Keratinocyte (primary cell): ENCODE measurements at regions not wholly inside any gene's neighbourhood (a gene's known extent, or its start where the extent isn't known, plus 50 kb on each side); places are given as distances from the start of the nearest gene placed in this dataset.

Source experiments
- DNase-seq: peaks from one replicate; pipeline ENCODE4 v3.0.0-alpha.2; 2011; ENCODE audit warnings: low read depth, missing footprints, low spot score
- FAIRE-seq: peaks from 2 replicates; lab custom pipeline; 2011; peaks lifted over from hg19 to GRCh38; lab: Jason Lieb, UNC
- H2AFZ ChIP-seq: 2 replicates; pipeline ENCODE4 v1.6.0; 2012; ENCODE audit warnings: low read length, control low read depth, inconsistent platforms; ENCODE audit not compliant: control insufficient read depth
- H3K27ac ChIP-seq: 2 replicates; pipeline ENCODE4 v1.5.1; 2011; ENCODE audit warnings: low read length; ENCODE audit not compliant: control insufficient read depth, insufficient read depth
- H3K27me3 ChIP-seq: 3 replicates; pipeline ENCODE4 v1.6.0; 2011; ENCODE audit warnings: low read length; ENCODE audit not compliant: control insufficient read depth, insufficient read depth; ENCODE audit errors: extremely low read depth
- H3K36me3 ChIP-seq, 2 experiments: 2 replicates in 1 of 2; 3 replicates in 1 of 2; pipeline ENCODE4 v1.5.1; 2011; ENCODE audit warnings: low read length in 2 of 2, mild to moderate bottlenecking in 1 of 2; ENCODE audit not compliant: control insufficient read depth in 2 of 2, insufficient read depth in 2 of 2; ENCODE audit errors: extremely low read depth in 1 of 2
- H3K4me1 ChIP-seq: 3 replicates; pipeline ENCODE4 v1.5.1; 2011; ENCODE audit warnings: low read length; ENCODE audit not compliant: control insufficient read depth, insufficient read depth; ENCODE audit errors: extremely low read depth
- H3K4me2 ChIP-seq: 3 replicates; pipeline ENCODE4 v1.6.0; 2011; ENCODE audit warnings: low read depth, low read length; ENCODE audit not compliant: control insufficient read depth, insufficient read depth; ENCODE audit errors: extremely low read depth
- H3K4me3 ChIP-seq, 3 experiments: fragments of 200-600 bp in 1 of 3; sonication (generic) in 1 of 3; 2 replicates in 2 of 3; 3 replicates in 1 of 3; pipeline ENCODE4 v1.5.1; 2011 to 2016; ENCODE audit warnings: low read length in 3 of 3, mild to moderate bottlenecking in 3 of 3, control low read depth in 2 of 3, inconsistent platforms in 1 of 3, low read depth in 1 of 3, mixed read lengths in 1 of 3, mixed run types in 1 of 3, moderate library complexity in 1 of 3; ENCODE audit not compliant: control insufficient read depth in 2 of 3, insufficient read depth in 2 of 3; ENCODE audit errors: extremely low read depth in 1 of 3
- H3K79me2 ChIP-seq: 2 replicates; pipeline ENCODE4 v1.6.0; 2012; ENCODE audit warnings: low read length; ENCODE audit not compliant: control insufficient read depth, insufficient read depth
- H3K9ac ChIP-seq: 3 replicates; pipeline ENCODE4 v1.6.0; 2011; ENCODE audit warnings: low read length; ENCODE audit not compliant: control insufficient read depth, insufficient read depth; ENCODE audit errors: extremely low read depth
- H3K9me1 ChIP-seq: 3 replicates; pipeline ENCODE4 v1.6.0; 2011; ENCODE audit warnings: low read length; ENCODE audit not compliant: control insufficient read depth, insufficient read depth; ENCODE audit errors: extremely low read depth
- H3K9me3 ChIP-seq: 2 replicates; pipeline ENCODE4 v1.5.1; 2012; ENCODE audit warnings: low read depth, low read length; ENCODE audit not compliant: control insufficient read depth
- H4K20me1 ChIP-seq: 3 replicates; pipeline ENCODE4 v1.6.0; 2011; ENCODE audit warnings: low read length; ENCODE audit not compliant: control insufficient read depth, insufficient read depth; ENCODE audit errors: extremely low read depth
- EZH2 ChIP-seq: IDR thresholded peaks from one replicate; pipeline ENCODE4 v1.6.1; 2012; ENCODE audit warnings: inconsistent platforms, mild to moderate bottlenecking, low read length, moderate library complexity
- dilution Hi-C: fragments of 300-500 bp; cut with MboI; formaldehyde crosslinking; loops from one replicate; pipeline ENCODE4 v1.7.0; 2020; ENCODE audit warnings: low sequenced_read_pairs; ENCODE audit not compliant: extremely low pct_ligation_motif_present
- TF ChIP-seq, protein P1 (sequence below), 3 experiments: IDR thresholded peaks in 1 of 3; conservative IDR thresholded peaks in 1 of 3; optimal IDR thresholded peaks in 1 of 3; 2 replicates in 2 of 3; 3 replicates in 1 of 3; pipeline versions ENCODE3 to v1.5.1; 2011; ENCODE audit warnings: low read length in 3 of 3, mild to moderate bottlenecking in 3 of 3, moderate library complexity in 2 of 3, control low read depth in 1 of 3, inconsistent platforms in 1 of 3; ENCODE audit not compliant: insufficient read depth in 2 of 3; ENCODE audit errors: extremely low read depth in 1 of 3

DNA sequence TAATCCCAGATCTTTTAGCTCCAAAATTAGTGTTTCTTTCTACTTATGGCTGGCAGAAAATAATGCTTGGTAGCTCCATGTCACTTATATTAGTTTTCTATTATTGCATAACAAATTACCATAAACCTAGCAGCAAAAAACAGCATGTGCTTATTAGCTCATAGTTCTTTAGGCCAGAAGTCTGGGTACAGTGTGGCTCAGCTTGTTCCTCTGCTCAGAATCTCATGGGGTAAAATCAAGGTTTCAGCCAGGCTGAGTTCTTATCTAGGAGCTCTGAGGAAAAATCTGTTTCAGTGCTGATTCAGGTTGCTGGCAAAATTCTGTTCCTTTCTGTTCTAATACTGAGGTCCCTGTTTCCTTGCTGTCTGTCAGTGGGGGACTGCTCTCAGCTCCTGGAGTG, 101.1 kb downstream of the CT47B1 start:
- H3K4me1 ChIP-seq = peaks cover 2% of the 10 kb centered on the region
- H3K4me2 ChIP-seq = no peak overlapping the region
- no peaks in the 10 kb centered on the region for H3K9me1 ChIP-seq
- H3K4me3 ChIP-seq = no peak overlapping the region
- no peaks in the 10 kb centered on the region for H3K9me3 ChIP-seq
- no peak overlapping the region for H3K27ac ChIP-seq
- FAIRE-seq (no peak), DNase-seq (no peak)
- dilution Hi-C loops = no loop called here
- H3K9ac ChIP-seq = no peak overlapping the region
- H3K36me3 ChIP-seq = no peaks in the 10 kb centered on the region
- H3K79me2 ChIP-seq = no peaks in the 10 kb centered on the region
- H4K20me1 ChIP-seq = no peaks in the 10 kb centered on the region
- no peaks in the 10 kb centered on the region for H3K27me3 ChIP-seq
- no peak overlapping the region for H2AFZ ChIP-seq
- no peak for TF ChIP-seq EZH2
- TF ChIP-seq, protein P1, sequence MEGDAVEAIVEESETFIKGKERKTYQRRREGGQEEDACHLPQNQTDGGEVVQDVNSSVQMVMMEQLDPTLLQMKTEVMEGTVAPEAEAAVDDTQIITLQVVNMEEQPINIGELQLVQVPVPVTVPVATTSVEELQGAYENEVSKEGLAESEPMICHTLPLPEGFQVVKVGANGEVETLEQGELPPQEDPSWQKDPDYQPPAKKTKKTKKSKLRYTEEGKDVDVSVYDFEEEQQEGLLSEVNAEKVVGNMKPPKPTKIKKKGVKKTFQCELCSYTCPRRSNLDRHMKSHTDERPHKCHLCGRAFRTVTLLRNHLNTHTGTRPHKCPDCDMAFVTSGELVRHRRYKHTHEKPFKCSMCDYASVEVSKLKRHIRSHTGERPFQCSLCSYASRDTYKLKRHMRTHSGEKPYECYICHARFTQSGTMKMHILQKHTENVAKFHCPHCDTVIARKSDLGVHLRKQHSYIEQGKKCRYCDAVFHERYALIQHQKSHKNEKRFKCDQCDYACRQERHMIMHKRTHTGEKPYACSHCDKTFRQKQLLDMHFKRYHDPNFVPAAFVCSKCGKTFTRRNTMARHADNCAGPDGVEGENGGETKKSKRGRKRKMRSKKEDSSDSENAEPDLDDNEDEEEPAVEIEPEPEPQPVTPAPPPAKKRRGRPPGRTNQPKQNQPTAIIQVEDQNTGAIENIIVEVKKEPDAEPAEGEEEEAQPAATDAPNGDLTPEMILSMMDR (optimal IDR thresholded peaks at IDR 0.05 in 1 of 3, IDR thresholded peaks at IDR 0.05 in 1 of 3, conservative IDR thresholded peaks at IDR 0.05 in 1 of 3; ENCODE audit: extremely low read depth in 1 of 3, insufficient read depth in 2 of 3, low read length in 3 of 3) = no peak

DNA sequence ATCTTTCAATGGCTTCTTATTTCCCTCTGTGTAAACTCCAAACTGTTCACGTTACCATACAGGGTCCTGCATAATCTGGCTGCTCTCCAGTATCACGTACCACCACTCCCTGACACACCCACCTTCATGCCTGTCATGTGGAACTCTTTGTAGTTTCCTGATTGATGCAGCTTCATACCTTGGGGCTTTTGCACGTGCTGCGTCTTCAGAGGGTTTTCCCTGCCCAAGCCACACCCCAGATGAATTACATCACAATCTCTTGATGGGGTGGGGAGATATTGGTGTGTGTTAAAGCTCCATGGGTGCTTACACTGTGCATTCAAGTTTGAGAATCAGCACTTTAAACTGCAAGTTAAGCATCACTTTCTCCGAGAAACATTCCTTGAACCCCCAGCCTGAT, 101.9 kb downstream of the CT47B1 start:
- FAIRE-seq (no peak), DNase-seq (no peak)
- Histone ChIP-seq H3K27me3 (no peaks in the 10 kb centered on the region), H3K9ac (no peak overlapping the region), H4K20me1 (no peaks in the 10 kb centered on the region), H3K79me2 (no peaks in the 10 kb centered on the region), H3K36me3 (no peaks in the 10 kb centered on the region), H2AFZ (no peak overlapping the region), H3K9me3 (no peaks in the 10 kb centered on the region), H3K9me1 (no peaks in the 10 kb centered on the region), H3K4me2 (no peak overlapping the region), H3K4me1 (peaks cover 2% of the 10 kb centered on the region), H3K4me3 (no peak overlapping the region), H3K27ac (no peak overlapping the region)
- dilution Hi-C loops = no loop called here
- TF ChIP-seq, protein P1 (optimal IDR thresholded peaks at IDR 0.05 in 1 of 3, IDR thresholded peaks at IDR 0.05 in 1 of 3, conservative IDR thresholded peaks at IDR 0.05 in 1 of 3; ENCODE audit: extremely low read depth in 1 of 3, insufficient read depth in 2 of 3, low read length in 3 of 3) = no peak
- no peak for TF ChIP-seq EZH2
